ENCODE measurements at regions not wholly inside any gene's neighbourhood (a gene's known extent, or its start where the extent isn't known, plus 50 kb on each side); places are given as distances from the start of the nearest gene placed in this dataset.

- H3K36me3 ChIP-seq = no peaks in the 10 kb centered on the region
- no peak for TF ChIP-seq CTCF (IDR thresholded peaks at IDR 0.05)
- TF ChIP-seq POLR2A (IDR thresholded peaks at IDR 0.05) = no peak
- 84 to 90% methylated on average over 3 of the region's 3 CpGs for whole genome bisulfite sequencing, 2 donors
- H3K4me1 ChIP-seq = no peaks in the 10 kb centered on the region
- no peak overlapping the region for H3K27ac ChIP-seq
- H3K9me3 ChIP-seq = no peaks in the 10 kb centered on the region
- no peak for DNase-seq
- no peaks in the 10 kb centered on the region for H3K27me3 ChIP-seq
- H3K4me3 ChIP-seq (replicated peaks in 1 of 3) = no peak overlapping the region
- intact Hi-C loops (cut with DNase I) = no loop called here
Measured at GRCh38 chr3:36257158-36257852, 123.0 kb upstream of the STAC start.

- H3K27ac ChIP-seq = no peak overlapping the region
- no peaks in the 10 kb centered on the region for H3K9me3 ChIP-seq
- no peaks in the 10 kb centered on the region for H3K27me3 ChIP-seq
- intact Hi-C loops (cut with DNase I) = no loop called here
- TF ChIP-seq CTCF (IDR thresholded peaks at IDR 0.05) = no peak
- no peak for TF ChIP-seq POLR2A (IDR thresholded peaks at IDR 0.05)
- no peak overlapping the region for H3K4me3 ChIP-seq (replicated peaks in 1 of 3)
- no peak for DNase-seq
- no peaks in the 10 kb centered on the region for H3K4me1 ChIP-seq
- no peaks in the 10 kb centered on the region for H3K36me3 ChIP-seq
- WGBS, 2 donors = 75 to 86% methylated on average over 1 of the region's 1 CpG
Measured at GRCh38 chr3:36258421-36258820, 121.9 kb upstream of the STAC start.

- H3K4me1 ChIP-seq = no peaks in the 10 kb centered on the region
- intact Hi-C loops (cut with DNase I) = no loop called here
- no peaks in the 10 kb centered on the region for H3K27me3 ChIP-seq
- TF ChIP-seq CTCF (IDR thresholded peaks at IDR 0.05) = no peak
- no peak for TF ChIP-seq POLR2A (IDR thresholded peaks at IDR 0.05)
- no peak overlapping the region for H3K27ac ChIP-seq
- no peaks in the 10 kb centered on the region for H3K9me3 ChIP-seq
- H3K4me3 ChIP-seq (replicated peaks in 1 of 3) = no peak overlapping the region
- 60 to 64% methylated on average over 3 of the region's 3 CpGs for WGBS, 2 donors
- no peak for DNase-seq
- H3K36me3 ChIP-seq = no peaks in the 10 kb centered on the region
Measured at GRCh38 chr3:36259580-36259979, 120.7 kb upstream of the STAC start.

- intact Hi-C loops (cut with DNase I) = no loop called here
- H3K4me3 ChIP-seq (replicated peaks in 1 of 3) = no peak overlapping the region
- no peaks in the 10 kb centered on the region for H3K9me3 ChIP-seq
- H3K4me1 ChIP-seq = no peaks in the 10 kb centered on the region
- H3K27ac ChIP-seq = no peak overlapping the region
- no peak for DNase-seq
- WGBS, 2 donors = 81 to 87% methylated on average over 2 of the region's 2 CpGs
- TF ChIP-seq CTCF (IDR thresholded peaks at IDR 0.05) (no peak), POLR2A (IDR thresholded peaks at IDR 0.05) (no peak)
- H3K36me3 ChIP-seq = no peaks in the 10 kb centered on the region
- no peaks in the 10 kb centered on the region for H3K27me3 ChIP-seq
Measured at GRCh38 chr3:36269274-36269673, 111.0 kb upstream of the STAC start.

- H3K4me3 ChIP-seq (replicated peaks in 1 of 3) = no peak overlapping the region
- intact Hi-C loops (cut with DNase I) = no loop called here
- 50 to 55% methylated on average over 3 of the region's 3 CpGs for WGBS, 2 donors
- TF ChIP-seq POLR2A (IDR thresholded peaks at IDR 0.05) (no peak), CTCF (IDR thresholded peaks at IDR 0.05) (no peak)
- H3K9me3 ChIP-seq = no peaks in the 10 kb centered on the region
- no peak for DNase-seq
- no peaks in the 10 kb centered on the region for H3K4me1 ChIP-seq
- no peaks in the 10 kb centered on the region for H3K36me3 ChIP-seq
- H3K27ac ChIP-seq = no peak overlapping the region
- no peaks in the 10 kb centered on the region for H3K27me3 ChIP-seq
Measured at GRCh38 chr3:36282766-36283165, 97.5 kb upstream of the STAC start.
